H9 (cell line): ENCODE measurements at regions not wholly inside any gene's neighbourhood (a gene's known extent, or its start where the extent isn't known, plus 50 kb on each side); places are given as distances from the start of the nearest gene placed in this dataset.

Experiments used
- DNase-seq: peaks from one replicate; pipeline ENCODE4 v3.0.0-alpha.2; 2017
- H2AFZ ChIP-seq: one replicate; pipeline ENCODE4 v1.6.1; 2013; ENCODE audit warnings: mild to moderate bottlenecking, low read length, control low read depth, moderate library complexity
- H2AK5ac ChIP-seq: 2 replicates; pipeline ENCODE4 v1.6.1; 2013; ENCODE audit warnings: low read length, control low read depth, mixed read lengths; ENCODE audit not compliant: insufficient read length
- H2BK120ac ChIP-seq: one replicate; pipeline ENCODE4 v1.6.1; 2013; ENCODE audit warnings: low read depth, mild to moderate bottlenecking, low read length, control low read depth, inconsistent platforms; ENCODE audit not compliant: poor library complexity, severe bottlenecking
- H2BK12ac ChIP-seq: 2 replicates; pipeline ENCODE4 v1.6.1; 2013; ENCODE audit warnings: low read length, control low read depth, mixed read lengths, low read depth; ENCODE audit not compliant: insufficient read length
- H2BK15ac ChIP-seq: 2 replicates; pipeline ENCODE4 v1.6.1; 2013; ENCODE audit warnings: low read depth, low read length, control low read depth
- H2BK20ac ChIP-seq: one replicate; pipeline ENCODE4 v1.6.1; 2013; ENCODE audit warnings: low read depth, mild to moderate bottlenecking, low read length, control low read depth, inconsistent platforms; ENCODE audit not compliant: poor library complexity, severe bottlenecking
- H2BK5ac ChIP-seq: 2 replicates; pipeline ENCODE4 v1.6.1; 2013; ENCODE audit warnings: low read length, control low read depth, mixed read lengths; ENCODE audit not compliant: insufficient read length
- H3K14ac ChIP-seq: 2 replicates; pipeline ENCODE4 v1.6.1; 2013; ENCODE audit warnings: low read length, control low read depth; ENCODE audit not compliant: insufficient read depth
- H3K18ac ChIP-seq: 2 replicates; pipeline ENCODE4 v1.6.1; 2013; ENCODE audit warnings: low read depth, mild to moderate bottlenecking, mixed read lengths, low read length, control low read depth; ENCODE audit not compliant: insufficient read length
- H3K23ac ChIP-seq: 2 replicates; pipeline ENCODE4 v1.6.1; 2013; ENCODE audit warnings: low read length, control low read depth, mixed read lengths, low read depth; ENCODE audit not compliant: insufficient read length
- H3K23me2 ChIP-seq: 2 replicates; pipeline ENCODE4 v1.6.1; 2013; ENCODE audit warnings: low read depth, mild to moderate bottlenecking, mixed read lengths, low read length, control low read depth; ENCODE audit not compliant: insufficient read length, poor library complexity, severe bottlenecking
- H3K27ac ChIP-seq: 2 replicates; pipeline ENCODE4 v1.5.1; 2013; ENCODE audit warnings: low read length, control low read depth, mixed read lengths, low read depth; ENCODE audit not compliant: insufficient read length
- H3K27me3 ChIP-seq: 2 replicates; pipeline ENCODE4 v1.6.1; 2013; ENCODE audit warnings: low read length, control low read depth, inconsistent platforms; ENCODE audit not compliant: insufficient read depth
- H3K4ac ChIP-seq: 2 replicates; pipeline ENCODE4 v1.6.1; 2013; ENCODE audit warnings: low read depth, mild to moderate bottlenecking, control low read depth, inconsistent platforms, low read length, moderate library complexity
- H3K4me1 ChIP-seq: 2 replicates; pipeline ENCODE4 v1.6.1; 2013; ENCODE audit warnings: low read length, control low read depth, inconsistent platforms; ENCODE audit not compliant: insufficient read depth
- H3K4me2 ChIP-seq: 2 replicates; pipeline ENCODE4 v1.6.1; 2013; ENCODE audit warnings: low read length, control low read depth, mixed read lengths; ENCODE audit not compliant: insufficient read length, insufficient read depth
- H3K56ac ChIP-seq: 2 replicates; pipeline ENCODE4 v1.6.1; 2013; ENCODE audit warnings: low read depth, mild to moderate bottlenecking, mixed read lengths, low read length, control low read depth; ENCODE audit not compliant: insufficient read length
- H3K79me1 ChIP-seq: 2 replicates; pipeline ENCODE4 v1.6.1; 2013; ENCODE audit warnings: low read depth, mild to moderate bottlenecking, moderate library complexity, low read length, control low read depth, inconsistent platforms; ENCODE audit not compliant: insufficient read depth, poor library complexity, severe bottlenecking
- H3K79me2 ChIP-seq: 2 replicates; pipeline ENCODE4 v1.6.1; 2013; ENCODE audit warnings: low read length, control low read depth, inconsistent platforms; ENCODE audit not compliant: insufficient read depth
- H3K9ac ChIP-seq: 2 replicates; pipeline ENCODE4 v1.6.1; 2013; ENCODE audit warnings: low read length, control low read depth, mixed read lengths; ENCODE audit not compliant: insufficient read length; ENCODE audit errors: extremely low read depth
- H3K9me3 ChIP-seq: one replicate; pipeline ENCODE4 v1.6.1; 2013; ENCODE audit warnings: low read depth, low read length, inconsistent platforms; ENCODE audit not compliant: control insufficient read depth
- H3T11ph ChIP-seq: one replicate; pipeline ENCODE4 v1.6.1; 2013; ENCODE audit warnings: mild to moderate bottlenecking, low read length, control low read depth, inconsistent platforms
- H4K20me1 ChIP-seq: one replicate; pipeline ENCODE4 v1.6.1; 2013; ENCODE audit not compliant: control insufficient read depth, insufficient read length, insufficient read depth
- H4K5ac ChIP-seq: 2 replicates; pipeline ENCODE4 v1.6.1; 2013; ENCODE audit warnings: low read depth, mild to moderate bottlenecking, mixed read lengths, low read length, control low read depth; ENCODE audit not compliant: insufficient read length
- H4K8ac ChIP-seq: replicated peaks from 2 replicates; pipeline ENCODE4 v1.6.1; 2013; ENCODE audit warnings: low read length, control low read depth, mixed read lengths, low read depth; ENCODE audit not compliant: insufficient read length
- H4K91ac ChIP-seq: 2 replicates; pipeline ENCODE4 v1.6.1; 2013; ENCODE audit warnings: low read depth, mild to moderate bottlenecking, moderate library complexity, mixed read lengths, low read length, control low read depth; ENCODE audit not compliant: insufficient read length
- H3K27ac Mint-ChIP-seq, 3 experiments: 2 replicates in 2 of 3; 3 replicates in 1 of 3; pipeline ENCODE4 v1.8.0; 2020 to 2021; ENCODE audit warnings: mixed read lengths in 3 of 3, mild to moderate bottlenecking in 1 of 3, moderate library complexity in 1 of 3
- H3K27me3 Mint-ChIP-seq: 2 replicates; pipeline ENCODE4 v1.8.0; 2021; ENCODE audit warnings: low read depth, mild to moderate bottlenecking, moderate library complexity, mixed read lengths
- H3K36me3 Mint-ChIP-seq, 3 experiments: 2 replicates in 2 of 3; 3 replicates in 1 of 3; pipeline ENCODE4 v1.8.0; 2020 to 2021; ENCODE audit warnings: low read depth in 3 of 3, mixed read lengths in 3 of 3; ENCODE audit not compliant: insufficient read depth in 1 of 3
- H3K4me1 Mint-ChIP-seq, 2 experiments: 2 replicates each; pipeline ENCODE4 v1.8.0; 2020; ENCODE audit warnings: mixed read lengths in 2 of 2
- H3K4me3 Mint-ChIP-seq, 2 experiments: 2 replicates in 1 of 2; 3 replicates in 1 of 2; pipeline ENCODE4 v1.8.0; 2020 to 2021; ENCODE audit warnings: mild to moderate bottlenecking in 2 of 2, mixed read lengths in 2 of 2, moderate library complexity in 1 of 2
- H3K9me3 Mint-ChIP-seq, 2 experiments: 2 replicates in 1 of 2; 3 replicates in 1 of 2; pipeline ENCODE4 v1.8.0; 2020; ENCODE audit warnings: mild to moderate bottlenecking in 2 of 2, mixed read lengths in 2 of 2, moderate library complexity in 1 of 2
- WGBS: extraction: QIAGEN DNeasy Blood & Tissue Kit; methylation state at CpG from one replicate; pipeline ENCODE4 v1.1.7; 2013; ENCODE audit warnings: missing lambda C conversion rate, low lambda C conversion rate, mixed read lengths; ENCODE audit not compliant: insufficient read length; ENCODE audit errors: extremely low coverage; 5-methylcytosine and 5-hydroxymethylcytosine counted together
- TF ChIP-seq, protein P1 (sequence below): fragments of 200-600 bp; sonication (generic); conservative IDR thresholded peaks from 3 replicates; pipeline ENCODE4 v1.8.0; 2021; ENCODE audit warnings: antibody characterized with exemption, mild to moderate bottlenecking

DNA sequence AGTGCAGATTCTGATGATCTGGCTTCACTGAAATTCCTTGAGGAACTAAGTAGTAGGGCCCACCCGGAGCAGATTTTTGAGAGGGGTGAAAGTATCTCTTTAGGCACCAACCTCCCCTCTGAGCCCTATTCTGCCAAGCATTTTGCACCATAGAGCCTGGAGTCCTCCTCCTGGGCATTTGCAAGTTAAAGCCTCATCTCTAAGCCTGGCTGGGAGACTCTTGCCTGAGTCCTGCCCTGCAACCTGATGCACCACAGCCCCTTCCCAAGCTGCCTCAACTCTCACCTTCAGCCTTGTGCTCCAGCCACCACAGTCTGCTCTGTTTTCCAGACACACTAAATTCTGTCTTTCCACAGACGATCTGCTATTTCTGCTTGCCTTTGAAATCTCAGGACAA is 79.6 kb upstream of the PKDCC start:
- no peak overlapping the region for H4K5ac ChIP-seq
- peaks cover 48 to 51% of the 10 kb centered on the region in 2 experiments for H3K4me1 Mint-ChIP-seq
- no peak overlapping the region for H3T11ph ChIP-seq
- H3K79me1 ChIP-seq = no peaks in the 10 kb centered on the region
- no peak overlapping the region for H2BK12ac ChIP-seq
- H3K9me3 ChIP-seq = no peaks in the 10 kb centered on the region
- no peaks in the 10 kb centered on the region; a peak in 1 of 7 replicates for H3K36me3 Mint-ChIP-seq
- H4K8ac ChIP-seq = no peak overlapping the region
- H3K27ac Mint-ChIP-seq = peak overlapping the region in 2 of 3 experiments; percentile 65 to 84; a peak in 3 of 7 replicates
- H2AK5ac ChIP-seq = no peak overlapping the region
- no peak overlapping the region for H2AFZ ChIP-seq
- H3K18ac ChIP-seq = no peak overlapping the region
- no peaks in the 10 kb centered on the region for H3K9me3 Mint-ChIP-seq
- no peak overlapping the region for H2BK120ac ChIP-seq
- H4K20me1 ChIP-seq = no peaks in the 10 kb centered on the region
- H2BK5ac ChIP-seq = no peak overlapping the region
- peaks cover 5% of the 10 kb centered on the region for H3K27me3 Mint-ChIP-seq
- no peak overlapping the region for H3K27ac ChIP-seq
- no peak for DNase-seq
- H3K23ac ChIP-seq = no peak overlapping the region
- H3K27me3 ChIP-seq = no peaks in the 10 kb centered on the region
- no peak overlapping the region for H3K4me3 Mint-ChIP-seq
- H3K9ac ChIP-seq = no peak overlapping the region
- TF ChIP-seq, protein P1, sequence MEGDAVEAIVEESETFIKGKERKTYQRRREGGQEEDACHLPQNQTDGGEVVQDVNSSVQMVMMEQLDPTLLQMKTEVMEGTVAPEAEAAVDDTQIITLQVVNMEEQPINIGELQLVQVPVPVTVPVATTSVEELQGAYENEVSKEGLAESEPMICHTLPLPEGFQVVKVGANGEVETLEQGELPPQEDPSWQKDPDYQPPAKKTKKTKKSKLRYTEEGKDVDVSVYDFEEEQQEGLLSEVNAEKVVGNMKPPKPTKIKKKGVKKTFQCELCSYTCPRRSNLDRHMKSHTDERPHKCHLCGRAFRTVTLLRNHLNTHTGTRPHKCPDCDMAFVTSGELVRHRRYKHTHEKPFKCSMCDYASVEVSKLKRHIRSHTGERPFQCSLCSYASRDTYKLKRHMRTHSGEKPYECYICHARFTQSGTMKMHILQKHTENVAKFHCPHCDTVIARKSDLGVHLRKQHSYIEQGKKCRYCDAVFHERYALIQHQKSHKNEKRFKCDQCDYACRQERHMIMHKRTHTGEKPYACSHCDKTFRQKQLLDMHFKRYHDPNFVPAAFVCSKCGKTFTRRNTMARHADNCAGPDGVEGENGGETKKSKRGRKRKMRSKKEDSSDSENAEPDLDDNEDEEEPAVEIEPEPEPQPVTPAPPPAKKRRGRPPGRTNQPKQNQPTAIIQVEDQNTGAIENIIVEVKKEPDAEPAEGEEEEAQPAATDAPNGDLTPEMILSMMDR = no peak
- H3K23me2 ChIP-seq = no peaks in the 10 kb centered on the region
- H3K4me1 ChIP-seq = peaks cover 4% of the 10 kb centered on the region; the same call in 1 of the 2 replicates
- no peak overlapping the region for H3K56ac ChIP-seq
- no peaks in the 10 kb centered on the region for H3K79me2 ChIP-seq
- H3K4ac ChIP-seq = no peak overlapping the region
- no peak overlapping the region for H3K14ac ChIP-seq
- H2BK20ac ChIP-seq = no peak overlapping the region
- no peak overlapping the region for H2BK15ac ChIP-seq
- no peak overlapping the region for H3K4me2 ChIP-seq
- H4K91ac ChIP-seq = no peak overlapping the region
- no CpG with 5 or more reads among the region's 2 CpGs for WGBS
